ENCODE measurements at regions not wholly inside any gene's neighbourhood (a gene's known extent, or its start where the extent isn't known, plus 50 kb on each side); places are given as distances from the start of the nearest gene placed in this dataset.

- DNase-seq (ENCODE audit: low read depth in 2 of 2) = no peak
Observed at GRCh38 chr3:98966434-98966833, 64.9 kb upstream of the DCBLD2 start.

GRCh38 chr3:98964784-98965183 is 63.3 kb upstream of the DCBLD2 start:
- DNase-seq (ENCODE audit: low read depth in 2 of 2) = no peak

GRCh38 chr3:98963546-98963945 is 62.1 kb upstream of the DCBLD2 start:
- no peak for DNase-seq (ENCODE audit: low read depth in 2 of 2)

- DNase-seq (ENCODE audit: low read depth in 2 of 2) = no peak
Observed at GRCh38 chr3:98962951-98963350, 61.5 kb upstream of the DCBLD2 start.

- DNase-seq (ENCODE audit: low read depth in 2 of 2) = peak; percentile 93
Observed at GRCh38 chr3:98962189-98962930, 60.9 kb upstream of the DCBLD2 start.

- DNase-seq (ENCODE audit: low read depth in 2 of 2) = peak; percentile 92 to 94
Observed at GRCh38 chr3:98961161-98962155, 60.0 kb upstream of the DCBLD2 start.

- DNase-seq (ENCODE audit: low read depth in 2 of 2) = no peak
Observed at GRCh38 chr3:98957681-98958080, 56.2 kb upstream of the DCBLD2 start.

GRCh38 chr3:98956008-98956407 is 54.5 kb upstream of the DCBLD2 start:
- no peak for DNase-seq (ENCODE audit: low read depth in 2 of 2)

GRCh38 chr3:98954791-98955604 is 53.5 kb upstream of the DCBLD2 start:
- DNase-seq (ENCODE audit: low read depth in 2 of 2) = peak; percentile 65 to 70

- DNase-seq (ENCODE audit: low read depth in 2 of 2) = no peak
Observed at GRCh38 chr3:98954242-98954641, 52.7 kb upstream of the DCBLD2 start.

GRCh38 chr3:98952404-98952803 is 50.9 kb upstream of the DCBLD2 start:
- DNase-seq (ENCODE audit: low read depth in 2 of 2) = no peak

Data from fibroblast of skin of left quadriceps (primary cell).